ENCODE measurements at regions not wholly inside any gene's neighbourhood (a gene's known extent, or its start where the extent isn't known, plus 50 kb on each side); places are given as distances from the start of the nearest gene placed in this dataset.

- Mint-ChIP-seq H3K9me3 (ENCODE audit: unreplicated experiment) (peaks cover 2% of the 10 kb centered on the region), H3K27ac (ENCODE audit: unreplicated experiment) (no peak overlapping the region), H3K36me3 (ENCODE audit: low read depth, unreplicated experiment) (no peaks in the 10 kb centered on the region), H3K4me3 (ENCODE audit: unreplicated experiment) (no peak overlapping the region), H3K4me1 (ENCODE audit: low read depth, unreplicated experiment) (no peaks in the 10 kb centered on the region), H3K27me3 (ENCODE audit: low read depth, unreplicated experiment) (peaks cover 9% of the 10 kb centered on the region)
- Histone ChIP-seq H2AFZ (ENCODE audit: low read depth, low read length) (no peak overlapping the region), H3K79me2 (ENCODE audit: insufficient read depth, low read length) (no peaks in the 10 kb centered on the region), H3K4me1 (ENCODE audit: insufficient read depth, low read length) (no peaks in the 10 kb centered on the region), H3K27ac (ENCODE audit: low read depth, low read length) (no peak overlapping the region), H3K27me3 (ENCODE audit: insufficient read depth, low read length) (no peaks in the 10 kb centered on the region), H3K9ac (ENCODE audit: low read length) (no peak overlapping the region), H3K9me3 (ENCODE audit: insufficient read depth, low read depth, low read length) (peaks cover 4% of the 10 kb centered on the region), H4K20me1 (ENCODE audit: insufficient read depth, low read length) (no peaks in the 10 kb centered on the region), H3K4me2 (ENCODE audit: low read length) (no peak overlapping the region), H3K4me3 (ENCODE audit: insufficient read depth, low read depth, low read length) (no peak overlapping the region), H3K36me3 (ENCODE audit: insufficient read depth, low read length) (no peaks in the 10 kb centered on the region)
- no peak for DNase-seq (ENCODE audit: low read depth)
- TF ChIP-seq CTCF (IDR thresholded peaks at IDR 0.05; ENCODE audit: insufficient read depth, low read depth, low read length): no peak
- no peak for TF ChIP-seq EZH2 (IDR thresholded peaks at IDR 0.05; ENCODE audit: insufficient read depth, low read length)
- FAIRE-seq: no peak
These were observed 185.7 kb downstream of the LINC00237 start for GRCh38 chr20:20920433-20920832.

GRCh38 chr20:20915844-20916243, 190.3 kb downstream of the LINC00237 start:
- Histone ChIP-seq H3K4me2 (ENCODE audit: low read length) (no peak overlapping the region), H3K9ac (ENCODE audit: low read length) (no peak overlapping the region), H3K9me3 (ENCODE audit: insufficient read depth, low read depth, low read length) (peaks cover 3% of the 10 kb centered on the region), H4K20me1 (ENCODE audit: insufficient read depth, low read length) (no peaks in the 10 kb centered on the region), H3K27ac (ENCODE audit: low read depth, low read length) (no peak overlapping the region), H3K27me3 (ENCODE audit: insufficient read depth, low read length) (no peaks in the 10 kb centered on the region), H2AFZ (ENCODE audit: low read depth, low read length) (no peak overlapping the region), H3K4me3 (ENCODE audit: insufficient read depth, low read depth, low read length) (no peak overlapping the region), H3K79me2 (ENCODE audit: insufficient read depth, low read length) (no peaks in the 10 kb centered on the region), H3K36me3 (ENCODE audit: insufficient read depth, low read length) (no peaks in the 10 kb centered on the region), H3K4me1 (ENCODE audit: insufficient read depth, low read length) (no peaks in the 10 kb centered on the region)
- Mint-ChIP-seq H3K36me3 (ENCODE audit: low read depth, unreplicated experiment) (no peaks in the 10 kb centered on the region), H3K4me3 (ENCODE audit: unreplicated experiment) (no peak overlapping the region), H3K4me1 (ENCODE audit: low read depth, unreplicated experiment) (peaks cover 7% of the 10 kb centered on the region), H3K27me3 (ENCODE audit: low read depth, unreplicated experiment) (peaks cover 6% of the 10 kb centered on the region), H3K9me3 (ENCODE audit: unreplicated experiment) (peaks cover 2% of the 10 kb centered on the region), H3K27ac (ENCODE audit: unreplicated experiment) (no peak overlapping the region)
- no peak for DNase-seq (ENCODE audit: low read depth)
- no peak for FAIRE-seq
- TF ChIP-seq CTCF (IDR thresholded peaks at IDR 0.05; ENCODE audit: insufficient read depth, low read depth, low read length) (no peak), EZH2 (IDR thresholded peaks at IDR 0.05; ENCODE audit: insufficient read depth, low read length) (no peak)

- no peaks in the 10 kb centered on the region for H3K4me1 Mint-ChIP-seq (ENCODE audit: low read depth, unreplicated experiment)
- Histone ChIP-seq H3K4me3 (ENCODE audit: insufficient read depth, low read depth, low read length) (no peak overlapping the region), H3K27me3 (ENCODE audit: insufficient read depth, low read length) (no peaks in the 10 kb centered on the region), H3K9me3 (ENCODE audit: insufficient read depth, low read depth, low read length) (peaks cover 11% of the 10 kb centered on the region), H3K36me3 (ENCODE audit: insufficient read depth, low read length) (no peaks in the 10 kb centered on the region), H4K20me1 (ENCODE audit: insufficient read depth, low read length) (no peaks in the 10 kb centered on the region), H3K4me2 (ENCODE audit: low read length) (no peak overlapping the region), H2AFZ (ENCODE audit: low read depth, low read length) (no peak overlapping the region), H3K27ac (ENCODE audit: low read depth, low read length) (no peak overlapping the region), H3K79me2 (ENCODE audit: insufficient read depth, low read length) (no peaks in the 10 kb centered on the region), H3K9ac (ENCODE audit: low read length) (no peak overlapping the region), H3K4me1 (ENCODE audit: insufficient read depth, low read length) (no peaks in the 10 kb centered on the region)
- DNase-seq (ENCODE audit: low read depth): no peak
- H3K4me3 Mint-ChIP-seq (ENCODE audit: unreplicated experiment): no peak overlapping the region
- H3K9me3 Mint-ChIP-seq (ENCODE audit: unreplicated experiment): peaks cover 10% of the 10 kb centered on the region
- no peak overlapping the region for H3K27ac Mint-ChIP-seq (ENCODE audit: unreplicated experiment)
- no peak for FAIRE-seq
- peaks cover 5% of the 10 kb centered on the region for H3K27me3 Mint-ChIP-seq (ENCODE audit: low read depth, unreplicated experiment)
- no peaks in the 10 kb centered on the region for H3K36me3 Mint-ChIP-seq (ENCODE audit: low read depth, unreplicated experiment)
- TF ChIP-seq EZH2 (IDR thresholded peaks at IDR 0.05; ENCODE audit: insufficient read depth, low read length) (no peak), CTCF (IDR thresholded peaks at IDR 0.05; ENCODE audit: insufficient read depth, low read depth, low read length) (no peak)
These were observed 192.0 kb upstream of the RALGAPA2 start for GRCh38 chr20:20904501-20904831.
